ENCODE measurements at regions not wholly inside any gene's neighbourhood (a gene's known extent, or its start where the extent isn't known, plus 50 kb on each side); places are given as distances from the start of the nearest gene placed in this dataset.
"Not testable (repeated sequence)": the region's sequence is repeated elsewhere in the genome, so short reads cannot be mapped to it uniquely, and the experiment has no call there.

DNA sequence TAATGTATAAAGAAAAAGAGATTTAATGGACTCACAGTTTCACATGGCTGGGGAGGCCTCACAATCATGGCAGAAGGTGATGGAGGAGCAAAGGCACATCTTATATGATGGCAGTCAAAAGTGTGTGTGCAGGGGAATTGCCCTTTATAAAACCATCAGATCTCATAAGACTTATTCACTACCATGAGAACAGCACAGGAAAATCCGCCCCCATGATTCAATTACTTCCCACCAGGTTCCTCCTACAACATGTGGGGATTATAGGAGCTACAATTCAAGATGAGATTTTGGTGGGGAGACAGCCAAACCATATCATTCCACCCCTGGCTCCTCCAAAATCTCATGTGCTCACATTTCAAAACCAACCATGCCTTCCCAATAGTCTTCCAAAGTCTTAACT lies 82.5 kb upstream of the ANKRD1 start:
- DNase-seq (ENCODE audit: low spot score): not testable (repeated sequence)

DNA sequence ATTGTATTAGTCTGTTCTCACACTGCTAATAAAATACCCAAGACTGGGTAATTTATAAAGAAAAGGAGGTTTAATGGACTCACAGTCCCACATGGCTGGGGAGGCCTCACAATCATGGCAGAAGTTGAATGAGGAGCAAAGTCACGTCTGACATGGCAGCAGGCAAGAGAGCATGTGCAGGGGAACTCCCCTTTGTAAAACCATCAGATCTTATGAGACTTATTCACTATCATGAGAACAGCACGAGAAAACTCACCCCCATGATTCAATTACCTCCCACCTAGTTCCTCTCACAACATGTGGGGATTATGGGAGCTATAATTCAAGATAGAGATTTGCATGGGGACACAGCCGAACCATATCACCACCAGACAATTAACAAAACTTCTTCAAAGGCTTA lies 84.4 kb upstream of the ANKRD1 start:
- DNase-seq (ENCODE audit: low spot score): not testable (repeated sequence)

DNA sequence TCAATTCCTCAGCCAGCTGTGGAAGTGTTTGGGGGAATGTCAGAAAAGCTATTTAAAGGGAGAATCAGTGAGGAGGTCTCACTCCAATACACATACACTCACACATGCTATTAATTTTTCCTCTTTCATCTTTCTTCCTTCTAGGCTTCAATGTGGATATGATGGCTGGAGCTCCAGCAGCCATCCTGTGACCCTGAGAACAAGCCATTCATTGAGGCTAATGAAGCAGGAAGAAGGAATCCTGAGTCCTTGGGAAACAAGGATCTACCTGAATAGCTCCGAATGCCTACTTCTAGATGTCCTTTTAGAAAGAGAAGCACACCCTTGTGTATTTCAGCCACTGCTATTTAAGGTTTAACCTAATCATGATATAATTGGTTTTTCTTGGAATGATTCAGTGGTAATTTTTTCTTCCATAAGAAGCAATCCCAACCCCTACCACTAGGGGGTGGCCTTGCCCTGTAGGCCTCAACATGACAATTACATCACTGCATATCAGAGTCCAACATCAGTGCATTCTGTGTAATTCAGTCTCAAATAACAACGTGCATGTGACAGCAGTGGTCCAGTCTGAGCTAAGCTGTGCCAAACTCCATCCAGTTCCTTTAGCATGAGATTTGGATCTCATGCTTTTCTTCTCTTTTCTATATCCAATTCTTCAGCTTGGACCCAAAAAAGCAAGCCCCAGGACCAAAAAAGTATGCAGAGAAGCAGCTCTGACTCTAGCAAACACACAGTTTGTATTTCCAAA lies 85.3 kb upstream of the ANKRD1 start:
- DNase-seq (ENCODE audit: low spot score): peak; percentile 68

DNA sequence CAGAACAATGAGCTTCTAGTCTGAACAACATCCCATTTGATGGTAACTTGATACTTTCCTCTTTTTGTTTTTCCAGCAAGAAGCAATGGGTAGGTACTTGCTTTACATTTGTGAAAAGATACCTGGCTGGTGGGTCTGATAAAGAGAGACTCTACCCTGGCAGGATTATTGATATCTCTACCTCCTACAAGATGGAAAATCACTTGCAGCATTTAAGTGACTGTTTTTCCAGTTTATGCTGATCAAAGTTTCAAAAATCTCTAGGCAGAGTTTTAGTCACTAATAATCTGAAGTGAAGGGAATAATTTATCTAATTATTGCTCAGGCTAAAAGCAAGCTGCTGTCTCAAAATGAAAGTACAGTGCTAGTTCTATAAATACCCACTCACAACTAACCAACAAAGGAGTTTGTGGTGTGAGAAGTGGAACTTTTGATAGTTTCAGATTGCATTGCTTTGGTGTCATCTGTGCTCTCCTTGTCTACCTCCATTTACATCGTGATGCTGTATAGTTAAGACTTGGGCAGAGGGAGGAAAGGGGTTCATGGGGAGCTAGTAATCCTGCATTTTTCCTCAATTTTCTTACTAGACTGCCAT lies 86.0 kb upstream of the ANKRD1 start:
- no peak for DNase-seq (ENCODE audit: low spot score)

DNA sequence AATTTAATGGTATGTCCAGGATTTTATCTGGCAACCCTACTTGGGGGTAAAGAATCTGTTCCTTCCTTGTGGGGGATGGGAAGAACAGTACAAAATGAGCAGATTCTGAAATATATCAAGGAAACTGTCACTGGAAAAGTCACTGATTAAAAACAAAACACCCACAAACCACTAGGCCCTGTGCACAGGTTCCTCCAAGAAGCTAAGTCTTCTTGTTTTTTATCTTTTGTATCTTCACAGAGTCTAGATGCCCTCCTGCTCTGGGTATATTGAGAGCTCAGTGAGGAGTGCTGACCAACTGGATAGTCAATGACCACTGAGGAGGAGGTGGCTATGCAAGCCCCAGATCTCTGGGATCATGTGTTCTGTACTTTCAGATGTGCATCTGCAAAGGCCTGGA lies 86.8 kb upstream of the ANKRD1 start:
- no peak for DNase-seq (ENCODE audit: low spot score)

DNA sequence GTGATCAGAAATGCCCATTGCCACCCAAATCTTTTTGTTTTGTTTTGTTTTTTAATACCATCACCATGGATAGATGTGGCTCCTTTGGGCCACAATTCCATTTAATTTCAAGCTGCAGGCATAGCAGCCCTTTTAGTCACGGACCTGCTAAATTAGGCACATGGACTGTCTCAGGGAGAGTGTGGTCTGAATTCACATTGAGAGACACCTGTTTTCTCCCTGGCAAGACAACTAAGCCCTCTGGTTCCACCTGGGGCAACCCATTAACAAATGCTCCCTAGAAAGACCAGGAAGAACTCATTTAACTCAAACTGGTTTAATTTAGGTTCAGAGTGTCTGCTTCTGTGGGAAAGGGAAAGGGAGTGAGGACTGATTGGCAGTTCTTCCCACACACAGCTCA lies 88.2 kb upstream of the ANKRD1 start:
- no peak for DNase-seq (ENCODE audit: low spot score)

DNA sequence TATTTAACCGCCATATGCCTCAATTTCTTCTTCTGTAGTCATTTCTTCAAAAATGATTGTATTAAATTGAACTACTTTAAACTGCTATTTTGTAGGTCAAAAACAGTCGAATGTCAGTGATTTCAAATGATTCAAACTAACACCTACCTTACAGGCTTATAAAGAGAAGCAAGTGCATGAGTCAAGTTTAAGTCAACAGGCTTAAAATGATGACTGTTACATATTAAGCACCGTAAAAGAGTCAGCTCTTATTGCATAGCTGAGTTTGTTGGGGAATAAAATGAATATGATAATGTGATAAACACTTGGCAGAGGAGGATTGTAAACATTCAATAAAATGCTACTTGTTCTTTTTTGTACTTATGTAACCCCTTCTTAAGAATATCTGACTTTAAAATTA lies 90.1 kb upstream of the ANKRD1 start:
- peak; percentile 31 for DNase-seq (ENCODE audit: low spot score)

DNA sequence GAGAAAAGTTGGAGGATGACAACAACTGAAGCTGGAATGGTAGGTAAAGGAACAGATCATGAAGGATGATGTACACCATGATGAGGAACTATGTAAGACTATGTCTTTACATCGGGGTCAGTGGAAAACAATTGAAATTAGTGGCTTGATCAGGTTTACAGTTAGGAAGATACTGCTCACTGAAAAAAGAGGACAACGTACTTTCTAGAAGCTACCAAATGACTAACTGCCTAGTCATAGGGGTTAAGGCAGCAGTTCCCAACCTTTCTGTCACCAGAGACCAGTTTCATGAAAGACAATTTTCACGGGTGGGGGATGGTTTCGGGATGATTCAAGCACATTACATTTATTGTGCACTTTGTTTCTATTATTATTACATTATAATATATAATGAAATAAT lies 91.6 kb upstream of the ANKRD1 start:
- DNase-seq (ENCODE audit: low spot score): no peak

DNA sequence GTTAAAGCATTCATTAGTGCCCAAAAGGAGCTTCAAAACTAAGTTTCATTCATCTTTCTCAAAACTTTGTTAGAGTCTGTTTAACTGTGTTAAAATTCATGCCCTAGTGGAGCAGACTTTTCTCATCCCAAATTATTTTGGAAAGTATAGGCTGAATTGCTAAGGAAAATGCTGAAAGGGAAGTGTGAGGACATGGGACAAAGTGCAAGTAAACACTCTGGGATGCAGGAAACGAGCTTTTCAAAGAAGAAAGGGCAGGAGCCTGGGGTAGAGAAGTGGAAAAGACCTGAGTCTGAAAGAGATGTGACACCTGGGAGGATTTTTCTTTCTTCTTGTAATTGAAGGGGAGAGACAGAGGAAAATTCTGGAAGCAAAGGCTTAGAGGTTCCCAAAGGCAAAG lies 93.1 kb upstream of the ANKRD1 start:
- DNase-seq (ENCODE audit: low spot score): no peak

DNA sequence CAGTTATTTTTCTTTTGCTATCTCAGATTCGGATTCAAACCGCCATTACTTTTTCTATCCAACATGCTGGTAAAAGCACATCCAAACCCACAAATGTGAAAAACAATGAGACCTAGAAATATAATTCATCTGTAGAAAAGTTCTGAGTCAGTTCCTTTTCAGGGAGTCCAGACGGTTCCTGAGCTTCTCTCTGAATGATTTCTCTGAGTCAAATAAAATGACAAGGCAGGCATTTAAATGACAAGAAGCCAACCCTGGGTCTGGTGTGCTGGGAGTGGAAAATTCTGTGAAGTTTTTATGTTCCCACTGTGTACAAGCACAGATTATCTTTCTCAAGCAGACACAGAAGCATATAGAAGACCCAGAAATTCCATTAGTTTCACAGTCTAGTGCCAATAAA lies 96.3 kb upstream of the ANKRD1 start:
- no peak for DNase-seq (ENCODE audit: low spot score)

DNA sequence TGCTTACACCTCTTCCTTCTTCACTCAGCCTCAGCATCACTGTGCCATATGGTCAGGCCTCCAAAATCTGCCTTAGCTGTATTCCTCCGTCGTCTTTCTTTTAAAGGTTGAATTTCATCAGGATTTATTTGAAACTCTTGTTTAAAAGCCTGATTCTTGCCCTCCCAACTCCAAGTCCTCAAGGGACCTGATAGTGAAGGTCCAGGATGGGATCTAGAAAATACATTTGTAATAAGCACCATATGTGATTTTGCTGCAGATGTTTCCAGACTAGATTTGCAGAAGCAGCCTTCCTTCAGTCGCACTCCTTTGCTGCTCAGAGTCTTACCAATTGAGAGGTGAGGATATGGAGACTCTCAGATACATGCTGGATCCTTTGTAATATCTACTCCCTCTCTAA lies 101.0 kb upstream of the ANKRD1 start:
- DNase-seq (ENCODE audit: low spot score): no peak

DNA sequence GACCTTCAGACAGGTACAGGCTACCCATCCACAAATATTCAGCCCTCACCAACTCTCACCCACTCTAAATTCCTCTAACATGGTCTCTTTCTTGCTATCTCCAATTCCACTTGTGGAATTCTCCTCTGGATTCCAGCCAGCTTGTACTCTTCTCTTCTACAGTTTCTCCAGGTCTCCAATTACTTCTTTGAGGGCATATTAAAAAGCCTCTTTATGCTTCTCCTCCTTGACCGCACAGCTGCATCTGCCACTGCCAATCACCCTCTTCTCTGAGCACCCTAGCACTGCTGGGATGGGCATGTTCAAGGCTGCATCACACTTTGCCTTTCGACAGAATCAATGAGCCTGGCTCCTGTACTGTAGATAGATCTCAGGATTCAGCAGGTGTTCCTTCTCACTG lies 101.5 kb upstream of the ANKRD1 start:
- no peak for DNase-seq (ENCODE audit: low spot score)

DNA sequence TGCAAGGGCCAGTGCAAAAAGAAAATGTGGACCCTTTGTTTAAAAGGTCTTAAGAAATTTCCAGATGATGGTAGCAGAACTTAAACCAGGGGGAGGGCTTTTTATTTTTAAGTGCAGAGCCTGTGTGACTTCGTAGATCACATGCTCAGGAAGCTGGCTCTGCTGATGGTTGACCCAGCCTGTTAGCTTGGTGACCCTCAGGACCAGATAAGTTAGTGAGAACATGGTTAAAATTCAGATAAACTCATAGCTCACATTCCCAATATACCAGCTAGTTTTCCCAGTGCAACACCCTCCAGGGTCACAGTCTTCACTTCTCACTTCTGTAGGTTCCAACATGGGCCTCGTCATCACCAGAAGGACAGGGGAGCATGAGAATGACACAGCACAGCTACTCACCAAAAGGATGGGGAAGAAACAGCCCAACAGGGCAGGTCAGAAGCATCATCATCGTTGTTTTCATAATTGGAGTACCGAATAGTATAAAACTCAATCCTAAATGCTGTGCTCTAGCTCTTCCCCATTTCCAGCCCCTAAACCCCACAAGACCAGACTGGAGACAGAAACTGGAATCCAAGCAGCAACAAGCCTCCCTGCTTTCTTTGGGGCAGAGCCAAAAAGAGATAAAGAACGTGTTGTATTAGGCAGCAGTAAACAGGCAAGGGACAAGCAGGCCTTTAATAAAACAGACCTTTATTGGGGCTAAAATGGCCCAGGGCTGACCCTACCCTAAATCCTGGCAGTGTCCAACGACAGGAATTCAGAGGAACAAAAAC lies 102.2 kb upstream of the ANKRD1 start:
- DNase-seq (ENCODE audit: low spot score): no peak

DNA sequence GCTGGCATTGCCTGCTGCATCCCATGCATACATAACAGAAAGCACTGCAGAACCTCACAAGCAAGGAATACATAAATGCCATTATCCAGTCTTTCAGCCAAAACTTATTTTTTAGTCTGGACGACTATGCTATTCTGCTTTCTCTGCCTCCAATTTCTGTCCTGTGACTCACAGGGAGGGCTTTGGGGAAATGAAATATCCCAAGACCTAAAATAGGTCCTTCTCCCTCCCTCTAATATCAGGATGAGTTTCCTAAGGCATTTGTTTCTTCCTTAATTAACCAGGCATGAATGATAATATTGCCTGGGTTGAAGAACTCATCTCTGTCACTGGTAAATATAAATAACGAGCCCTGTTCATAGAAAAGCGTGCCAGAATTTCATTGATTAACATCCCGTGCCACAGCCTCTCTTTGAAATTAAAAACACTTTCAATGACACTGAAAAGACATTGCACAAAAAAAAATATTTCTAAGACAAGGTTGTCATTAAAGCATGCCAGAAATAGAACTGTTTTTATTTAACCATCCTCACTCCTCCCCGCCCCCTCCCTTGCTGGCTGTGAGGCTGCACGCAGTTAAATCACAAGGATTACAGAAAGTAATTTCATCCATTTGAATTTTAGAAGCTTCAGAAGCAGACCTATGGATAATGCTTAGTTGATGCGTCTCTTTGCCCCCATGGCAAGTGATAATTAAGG lies 103.0 kb upstream of the ANKRD1 start:
- DNase-seq (ENCODE audit: low spot score): no peak

DNA sequence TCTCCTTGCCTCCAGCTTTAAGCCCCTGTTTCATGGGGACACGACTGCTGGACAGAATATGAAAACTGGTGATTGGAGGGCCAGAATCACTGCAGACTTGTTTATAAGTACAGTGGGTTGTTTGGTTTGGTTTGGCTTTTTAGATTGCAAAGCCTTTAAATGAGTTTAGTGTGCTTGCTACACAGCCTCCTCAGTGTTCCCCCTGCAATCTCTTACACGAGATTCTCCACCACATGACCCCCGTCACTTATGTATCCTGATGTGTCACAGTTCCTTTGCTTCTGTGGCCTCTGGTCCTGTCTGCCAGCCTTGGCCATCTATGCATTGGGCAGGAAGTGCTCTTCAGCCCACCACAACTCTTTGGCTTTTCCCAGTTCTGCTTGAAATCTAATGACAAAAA lies 103.7 kb upstream of the ANKRD1 start:
- DNase-seq (ENCODE audit: low spot score): no peak

DNA sequence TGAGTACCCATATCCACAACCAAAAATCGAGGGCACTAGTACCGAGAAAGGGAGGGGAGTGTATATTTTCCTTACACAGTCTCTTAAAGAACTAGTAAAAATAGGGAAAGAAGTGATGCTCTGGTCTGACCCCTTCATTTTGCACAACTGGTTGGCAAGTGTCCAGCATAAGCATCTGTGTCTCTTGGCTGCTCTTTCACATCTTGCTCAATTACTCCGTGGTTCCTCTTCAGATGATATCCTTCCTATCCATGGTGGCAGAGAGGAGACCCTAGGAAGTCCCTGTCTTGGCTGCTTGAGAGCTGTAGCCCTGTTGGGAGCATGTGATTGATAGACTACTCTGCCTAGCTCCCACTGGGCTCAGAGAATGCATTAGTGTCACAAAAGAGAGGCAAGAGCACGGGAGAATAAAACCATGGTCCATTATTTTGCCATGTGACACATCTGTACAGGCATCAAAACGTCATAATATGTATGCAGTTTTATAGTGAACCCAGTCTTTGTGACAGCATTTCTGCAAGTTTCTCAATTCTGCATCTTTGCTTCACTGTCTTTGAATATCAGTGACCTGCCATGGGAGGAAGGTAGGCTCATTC lies 111.8 kb upstream of the ANKRD1 start:
- peak; percentile 7 for DNase-seq (ENCODE audit: low spot score)

DNA sequence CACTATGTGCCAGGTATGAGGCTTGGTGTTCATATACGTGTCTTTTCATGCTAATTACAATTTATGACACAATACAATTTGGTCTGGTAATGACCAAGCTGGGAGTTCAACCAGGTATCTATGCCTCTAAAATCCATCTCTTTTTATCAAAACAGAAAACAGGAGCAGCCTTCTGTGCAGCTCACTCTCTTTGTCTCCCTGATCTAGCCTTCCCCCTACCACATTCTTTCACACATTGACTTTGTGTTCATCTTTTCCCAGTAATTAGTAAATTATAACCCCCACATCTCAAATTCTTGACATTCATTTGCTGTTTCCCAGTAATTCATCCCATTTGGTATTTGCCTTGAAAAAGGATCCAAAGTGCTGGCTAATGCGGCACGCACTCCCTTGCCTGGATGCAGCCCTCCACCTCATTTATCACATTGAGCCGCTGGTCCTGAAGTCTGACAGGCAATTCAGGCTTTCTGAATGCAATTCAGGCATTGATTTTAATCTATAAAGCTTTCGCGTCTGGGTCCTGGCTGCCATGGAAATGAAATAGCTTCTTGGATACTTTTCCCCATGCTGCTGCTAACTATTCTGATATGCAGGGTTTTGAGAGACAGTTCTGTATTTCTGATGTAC lies 112.5 kb upstream of the ANKRD1 start:
- no peak for DNase-seq (ENCODE audit: low spot score)

DNA sequence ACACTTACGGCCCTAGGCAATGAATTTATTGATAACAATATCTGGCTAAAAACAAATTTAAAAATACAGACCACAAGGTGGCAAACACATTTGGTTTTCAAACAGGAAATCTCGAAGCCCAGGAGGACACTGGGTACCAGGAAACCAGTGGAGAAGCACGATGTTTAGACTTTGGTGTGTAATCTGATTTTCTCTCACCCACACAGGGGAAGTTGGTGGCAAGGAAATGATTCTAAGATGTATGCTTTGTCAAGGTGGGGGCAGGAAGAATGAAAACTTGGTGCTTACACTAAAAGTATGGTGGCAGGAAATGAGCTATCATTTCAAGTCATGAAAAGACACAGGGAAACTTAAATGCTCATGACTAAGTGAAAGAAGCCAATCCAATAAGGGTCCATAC lies 113.2 kb upstream of the ANKRD1 start:
- no peak for DNase-seq (ENCODE audit: low spot score)

DNA sequence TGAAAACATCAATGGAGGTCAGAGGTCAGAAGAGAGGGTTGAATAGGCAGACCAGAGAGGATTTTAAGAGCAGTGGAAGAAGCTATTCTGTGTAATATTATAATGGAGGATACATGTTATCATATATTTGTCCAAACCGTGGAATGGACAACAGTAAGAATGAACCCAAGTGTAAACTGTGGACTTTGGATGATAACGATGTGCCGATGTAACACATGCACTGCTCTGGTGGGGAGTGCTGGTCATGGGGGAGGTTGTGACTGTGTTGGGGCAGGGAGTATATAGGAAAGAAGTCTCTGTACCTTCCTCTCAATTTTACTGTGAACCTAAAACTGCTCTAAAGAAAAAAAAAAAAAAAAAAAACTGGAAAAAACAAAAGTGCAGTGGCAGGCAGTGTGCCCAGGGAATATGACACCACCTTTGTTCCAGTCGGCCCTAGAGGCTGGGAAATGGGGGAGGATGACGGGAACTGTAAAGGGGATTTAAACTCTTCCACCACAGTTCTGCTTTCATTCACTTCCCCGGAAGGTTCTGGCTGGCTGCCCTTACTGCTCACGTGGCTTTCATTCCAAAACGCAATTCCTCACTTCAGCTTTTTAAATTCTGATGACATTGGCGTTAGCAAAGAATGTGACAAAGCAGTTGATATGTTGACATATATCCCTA lies 113.7 kb upstream of the ANKRD1 start:
- peak; percentile 38 for DNase-seq (ENCODE audit: low spot score)

DNA sequence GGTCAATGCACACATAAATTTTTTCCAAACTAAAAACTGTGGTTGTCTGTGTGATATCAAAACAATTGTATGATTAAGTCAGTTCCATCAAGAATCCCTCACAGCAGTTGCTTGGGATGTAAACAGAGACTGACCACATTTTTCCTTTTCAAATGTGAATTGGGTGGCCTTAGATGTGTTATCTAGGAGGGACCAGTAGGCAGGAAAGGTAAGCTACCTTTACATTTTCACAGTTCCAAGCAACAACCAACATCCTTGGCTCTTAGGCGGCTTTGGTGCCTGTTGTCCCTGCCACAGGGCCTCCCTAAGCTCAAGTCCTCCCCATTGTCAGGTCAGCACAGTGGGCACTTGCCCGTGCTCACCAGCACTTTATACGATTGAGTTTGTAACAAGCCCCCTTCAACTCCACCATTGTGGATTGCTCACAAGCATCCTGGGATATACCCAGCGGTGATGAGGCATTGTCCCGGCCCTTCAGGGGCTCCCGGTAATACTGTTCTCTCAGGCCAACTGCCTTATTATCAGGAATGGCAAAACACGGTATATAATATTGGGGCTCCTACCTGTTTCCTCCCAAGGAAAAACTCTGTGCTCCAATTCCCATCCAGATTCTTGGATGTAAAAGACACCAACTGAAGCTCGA lies 114.9 kb upstream of the ANKRD1 start:
- no peak for DNase-seq (ENCODE audit: low spot score)

Data from kidney tubule cell (primary cell).